ENCODE measurements at regions not wholly inside any gene's neighbourhood (a gene's known extent, or its start where the extent isn't known, plus 50 kb on each side); places are given as distances from the start of the nearest gene placed in this dataset.

- no peak for TF ChIP-seq CTCF (IDR thresholded peaks at IDR 0.05; ENCODE audit: borderline replicate concordance)
- Histone ChIP-seq H3K4me1 (no peaks in the 10 kb centered on the region), H3K4me3 (no peak overlapping the region), H3K36me3 (no peaks in the 10 kb centered on the region), H3K27me3 (ENCODE audit: low read depth) (no peaks in the 10 kb centered on the region), H3K9me3 (replicated peaks) (peaks cover 17% of the 10 kb centered on the region), H3K27ac (replicated peaks) (no peak overlapping the region)
- intact Hi-C loops (cut with micrococcal nuclease), result no loop called here
- DNase-seq, result no peak
Observed at GRCh38 chr2:35508601-35509000, 847.0 kb upstream of the CRIM1 start.

DNA sequence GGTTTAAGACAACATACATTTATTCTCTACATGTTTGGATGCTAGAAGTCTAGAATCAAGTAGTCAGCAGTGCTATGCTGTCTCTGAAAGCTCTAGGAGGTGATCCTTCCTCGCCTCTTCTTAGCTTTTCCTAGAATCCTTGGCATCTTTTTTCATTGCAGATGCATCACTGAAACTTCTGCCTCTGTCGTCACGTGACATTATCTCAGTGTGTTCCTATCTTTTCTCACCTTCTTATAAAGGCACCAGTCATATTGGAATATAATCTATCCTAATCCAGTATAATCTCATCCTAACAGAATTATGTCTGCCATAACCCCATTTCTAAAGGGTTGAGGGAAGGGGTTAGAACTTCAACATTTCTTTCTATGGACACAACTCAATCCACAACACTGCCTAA, 851.2 kb upstream of the CRIM1 start:
- no peak for TF ChIP-seq CTCF (IDR thresholded peaks at IDR 0.05; ENCODE audit: borderline replicate concordance)
- no peak overlapping the region for H3K27ac ChIP-seq (replicated peaks)
- intact Hi-C loops (cut with micrococcal nuclease), result no loop called here
- no peaks in the 10 kb centered on the region for H3K27me3 ChIP-seq (ENCODE audit: low read depth)
- no peaks in the 10 kb centered on the region for H3K9me3 ChIP-seq (replicated peaks)
- no peaks in the 10 kb centered on the region for H3K36me3 ChIP-seq
- no peak overlapping the region for H3K4me3 ChIP-seq
- H3K4me1 ChIP-seq, result no peaks in the 10 kb centered on the region
- no peak for DNase-seq

GRCh38 chr2:35503738-35504199, 851.8 kb upstream of the CRIM1 start:
- Histone ChIP-seq H3K4me1 (no peaks in the 10 kb centered on the region), H3K27me3 (ENCODE audit: low read depth) (no peaks in the 10 kb centered on the region), H3K9me3 (replicated peaks) (peaks cover 4% of the 10 kb centered on the region), H3K36me3 (no peaks in the 10 kb centered on the region), H3K27ac (replicated peaks) (no peak overlapping the region), H3K4me3 (no peak overlapping the region)
- intact Hi-C loops (cut with micrococcal nuclease), result no loop called here
- no peak for TF ChIP-seq CTCF (IDR thresholded peaks at IDR 0.05; ENCODE audit: borderline replicate concordance)
- DNase-seq, result no peak

DNA sequence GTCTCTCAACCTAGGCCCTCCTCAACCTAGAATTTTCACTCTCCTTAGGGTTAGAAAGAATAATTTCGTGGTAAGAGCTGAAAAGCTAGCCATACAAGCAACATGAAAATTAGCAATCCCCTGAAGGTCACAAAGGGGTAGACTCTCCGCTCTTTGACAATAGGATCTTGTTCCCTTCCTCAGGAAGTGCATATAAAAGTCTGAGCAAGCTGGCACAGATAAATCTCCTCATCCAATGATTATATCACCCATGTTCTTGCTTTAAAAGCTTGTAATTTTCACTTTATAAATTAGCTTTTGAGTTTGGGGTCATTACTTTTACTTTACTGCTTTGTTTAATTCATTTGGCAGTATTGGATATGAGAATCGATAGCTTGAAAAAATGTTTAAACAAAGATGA, 852.3 kb upstream of the CRIM1 start:
- intact Hi-C loops (cut with micrococcal nuclease), result no loop called here
- Histone ChIP-seq H3K4me1 (no peaks in the 10 kb centered on the region), H3K27me3 (ENCODE audit: low read depth) (no peaks in the 10 kb centered on the region), H3K27ac (replicated peaks) (no peak overlapping the region), H3K4me3 (no peak overlapping the region), H3K36me3 (no peaks in the 10 kb centered on the region), H3K9me3 (replicated peaks) (peaks cover 8% of the 10 kb centered on the region)
- no peak for DNase-seq
- TF ChIP-seq CTCF (IDR thresholded peaks at IDR 0.05; ENCODE audit: borderline replicate concordance), result no peak

- Histone ChIP-seq H3K27ac (replicated peaks) (no peak overlapping the region), H3K4me1 (no peaks in the 10 kb centered on the region), H3K27me3 (ENCODE audit: low read depth) (no peaks in the 10 kb centered on the region), H3K36me3 (no peaks in the 10 kb centered on the region), H3K4me3 (no peak overlapping the region), H3K9me3 (replicated peaks) (peaks cover 11% of the 10 kb centered on the region)
- no peak for TF ChIP-seq CTCF (IDR thresholded peaks at IDR 0.05; ENCODE audit: borderline replicate concordance)
- intact Hi-C loops (cut with micrococcal nuclease), result no loop called here
- DNase-seq, result no peak
Observed at GRCh38 chr2:35501076-35501475, 854.5 kb upstream of the CRIM1 start.

DNA sequence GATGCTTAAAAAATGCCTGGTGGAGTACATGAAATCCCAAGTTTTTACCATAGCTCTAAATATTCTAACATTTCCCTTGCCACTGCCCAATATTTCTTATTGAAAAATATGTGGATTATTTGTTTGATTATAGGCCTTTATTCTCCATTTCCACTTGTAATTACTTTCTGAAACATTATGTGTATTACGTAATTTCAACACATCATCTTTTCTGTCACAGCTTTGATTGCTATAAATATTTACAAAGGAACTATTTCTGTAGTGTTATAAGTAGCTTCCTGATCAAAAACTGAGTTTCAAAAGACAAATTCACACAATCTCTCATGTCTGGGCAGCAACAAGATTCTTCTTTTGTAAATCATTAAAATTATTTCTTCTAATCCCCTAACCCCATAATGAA, 859.6 kb upstream of the CRIM1 start:
- DNase-seq, result no peak
- H3K36me3 ChIP-seq, result no peaks in the 10 kb centered on the region
- no peaks in the 10 kb centered on the region for H3K27me3 ChIP-seq (ENCODE audit: low read depth)
- no peak for TF ChIP-seq CTCF (IDR thresholded peaks at IDR 0.05; ENCODE audit: borderline replicate concordance)
- intact Hi-C loops (cut with micrococcal nuclease), result no loop called here
- H3K4me3 ChIP-seq, result no peak overlapping the region
- peaks cover 11% of the 10 kb centered on the region for H3K9me3 ChIP-seq (replicated peaks)
- H3K4me1 ChIP-seq, result no peaks in the 10 kb centered on the region
- H3K27ac ChIP-seq (replicated peaks), result no peak overlapping the region

Data from left ventricle myocardium inferior (tissue), 1 donor.